ENCODE measurements at regions not wholly inside any gene's neighbourhood (a gene's known extent, or its start where the extent isn't known, plus 50 kb on each side); places are given as distances from the start of the nearest gene placed in this dataset.

GRCh38 chr17:13222975-13223374 lies 205.1 kb upstream of the ELAC2 start:
- Mint-ChIP-seq H3K36me3 (ENCODE audit: low read depth) (no peaks in the 10 kb centered on the region), H3K9me3 (no peaks in the 10 kb centered on the region), H3K4me3 (no peak overlapping the region), H3K27ac (ENCODE audit: unreplicated experiment) (no peak overlapping the region), H3K27me3 (ENCODE audit: low read depth) (no peaks in the 10 kb centered on the region), H3K4me1 (no peaks in the 10 kb centered on the region)
- no peak for DNase-seq (ENCODE audit: low read depth, low spot score)
- TF ChIP-seq CTCF (conservative IDR thresholded peaks at IDR 0.05), result no peak

- no peak overlapping the region for H3K27ac Mint-ChIP-seq (ENCODE audit: unreplicated experiment)
- peaks cover 19% of the 10 kb centered on the region for H3K9me3 Mint-ChIP-seq
- TF ChIP-seq CTCF (conservative IDR thresholded peaks at IDR 0.05), result no peak
- no peak for DNase-seq (ENCODE audit: low read depth, low spot score)
- peaks cover 13% of the 10 kb centered on the region for H3K36me3 Mint-ChIP-seq (ENCODE audit: low read depth)
- no peaks in the 10 kb centered on the region for H3K27me3 Mint-ChIP-seq (ENCODE audit: low read depth)
- H3K4me3 Mint-ChIP-seq, result no peak overlapping the region
- H3K4me1 Mint-ChIP-seq, result no peaks in the 10 kb centered on the region
These were observed 195.0 kb upstream of the ELAC2 start for GRCh38 chr17:13212860-13213259.

DNA sequence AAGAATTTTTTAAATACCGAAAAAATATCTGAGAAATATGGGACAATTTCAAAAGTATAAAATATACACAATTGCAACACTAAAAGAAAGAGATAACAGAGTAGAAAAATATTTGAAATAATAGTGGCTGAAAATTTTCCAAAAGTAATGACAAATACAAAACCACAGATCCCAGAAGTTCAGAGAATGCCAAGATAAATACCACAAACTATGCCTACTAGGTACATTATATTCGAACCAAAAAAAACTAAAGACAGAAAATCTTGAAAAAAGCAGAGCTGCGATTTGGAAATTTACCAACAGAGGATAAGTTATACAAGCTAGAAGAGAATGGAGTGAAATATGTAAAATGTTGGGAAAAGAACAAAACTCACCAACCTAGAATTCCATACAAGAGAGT lies 191.3 kb upstream of the ELAC2 start:
- no peak overlapping the region for H3K27ac Mint-ChIP-seq (ENCODE audit: unreplicated experiment)
- peaks cover 13% of the 10 kb centered on the region for H3K36me3 Mint-ChIP-seq (ENCODE audit: low read depth)
- no peak for DNase-seq (ENCODE audit: low read depth, low spot score)
- no peaks in the 10 kb centered on the region for H3K27me3 Mint-ChIP-seq (ENCODE audit: low read depth)
- peaks cover 21% of the 10 kb centered on the region for H3K9me3 Mint-ChIP-seq
- H3K4me1 Mint-ChIP-seq, result no peaks in the 10 kb centered on the region
- H3K4me3 Mint-ChIP-seq, result no peak overlapping the region
- no peak for TF ChIP-seq CTCF (conservative IDR thresholded peaks at IDR 0.05)

GRCh38 chr17:13204607-13205237 lies 186.9 kb upstream of the ELAC2 start:
- Mint-ChIP-seq H3K36me3 (ENCODE audit: low read depth) (peaks cover 3% of the 10 kb centered on the region), H3K27ac (ENCODE audit: unreplicated experiment) (no peak overlapping the region), H3K4me3 (no peak overlapping the region), H3K27me3 (ENCODE audit: low read depth) (peaks cover 5% of the 10 kb centered on the region), H3K9me3 (peaks cover 13% of the 10 kb centered on the region), H3K4me1 (no peaks in the 10 kb centered on the region)
- no peak for TF ChIP-seq CTCF (conservative IDR thresholded peaks at IDR 0.05)
- no peak for DNase-seq (ENCODE audit: low read depth, low spot score)

DNA sequence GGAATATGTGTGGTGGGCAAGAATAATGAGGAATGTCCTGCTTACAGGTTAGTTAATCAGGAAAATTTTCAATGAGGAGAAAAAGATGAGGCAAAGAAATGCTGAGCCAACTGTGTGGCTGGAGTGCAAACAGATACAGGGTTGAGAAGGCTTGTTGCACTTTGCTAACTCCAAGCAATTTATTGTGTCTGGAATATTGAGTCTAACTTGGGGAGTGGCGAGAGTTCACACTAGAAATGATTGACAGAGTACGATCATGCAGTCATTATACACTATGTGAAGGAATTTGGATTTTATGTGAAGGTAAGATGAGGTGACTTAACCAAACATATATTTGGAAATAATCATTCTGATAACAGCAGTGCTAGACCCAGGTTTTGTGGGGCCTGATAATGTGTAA lies 185.0 kb upstream of the ELAC2 start:
- no peak for DNase-seq (ENCODE audit: low read depth, low spot score)
- Mint-ChIP-seq H3K27me3 (ENCODE audit: low read depth) (peaks cover 5% of the 10 kb centered on the region), H3K36me3 (ENCODE audit: low read depth) (no peaks in the 10 kb centered on the region), H3K4me1 (no peaks in the 10 kb centered on the region), H3K9me3 (peaks cover 6% of the 10 kb centered on the region), H3K4me3 (no peak overlapping the region), H3K27ac (ENCODE audit: unreplicated experiment) (no peak overlapping the region)
- no peak for TF ChIP-seq CTCF (conservative IDR thresholded peaks at IDR 0.05)
